GM06990 (cell line): ENCODE measurements at regions not wholly inside any gene's neighbourhood (a gene's known extent, or its start where the extent isn't known, plus 50 kb on each side); places are given as distances from the start of the nearest gene placed in this dataset.
"Not testable (repeated sequence)": the region's sequence is repeated elsewhere in the genome, so short reads cannot be mapped to it uniquely, and the experiment has no call there.

ENCODE experiments used
- DNase-seq: peaks from one replicate; pipeline ENCODE4 v3.0.0-alpha.2; 2011; ENCODE audit not compliant: insufficient read length; ENCODE audit errors: extremely low read depth
- H3K27me3 ChIP-seq: replicated peaks from 2 replicates; pipeline ENCODE4 v1.6.0; 2011; ENCODE audit warnings: low read length; ENCODE audit not compliant: control insufficient read depth, insufficient read depth
- H3K36me3 ChIP-seq: 2 replicates; pipeline ENCODE4 v1.5.1; 2011; ENCODE audit warnings: low read length; ENCODE audit not compliant: control insufficient read depth, insufficient read depth
- H3K4me3 ChIP-seq: replicated peaks from 2 replicates; pipeline ENCODE4 v1.5.1; 2011; ENCODE audit warnings: low read depth, mild to moderate bottlenecking, control low read depth, low read length
- TF ChIP-seq, protein P1 (sequence below): IDR thresholded peaks from 2 replicates; pipeline ENCODE4 v1.5.1; 2011; ENCODE audit warnings: low read length, control low read depth, mild to moderate bottlenecking, inconsistent platforms; ENCODE audit not compliant: insufficient read depth, poor library complexity, severe bottlenecking

DNA sequence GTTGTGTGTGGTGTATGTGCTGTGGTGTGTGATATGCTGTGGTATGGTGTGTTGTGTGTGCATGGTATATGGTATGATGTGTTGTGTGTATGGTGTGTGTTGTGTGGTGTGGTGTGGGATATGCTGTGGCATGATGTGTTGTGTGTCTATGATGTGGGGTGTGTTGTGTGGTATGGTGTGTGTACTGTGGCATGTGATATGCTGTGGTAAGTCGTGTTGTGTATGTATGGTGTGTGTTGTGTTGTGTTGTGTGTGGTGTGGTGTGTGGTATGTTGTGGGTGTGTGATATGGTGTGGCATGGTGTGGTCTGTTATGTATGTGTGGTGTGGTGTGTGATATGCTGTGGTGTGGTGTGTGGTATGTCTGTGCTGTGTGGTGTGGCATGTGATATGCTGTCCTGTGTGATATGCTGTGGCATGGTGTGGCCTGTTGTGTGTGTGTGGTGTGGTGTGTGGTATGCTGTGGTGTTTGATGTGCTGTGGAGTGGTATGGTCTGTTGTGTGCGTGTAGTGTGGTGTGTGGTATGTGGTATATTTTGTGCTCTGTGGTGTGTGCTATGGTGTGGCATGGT, 318.0 kb downstream of the PTPRU start:
- TF ChIP-seq, protein P1, sequence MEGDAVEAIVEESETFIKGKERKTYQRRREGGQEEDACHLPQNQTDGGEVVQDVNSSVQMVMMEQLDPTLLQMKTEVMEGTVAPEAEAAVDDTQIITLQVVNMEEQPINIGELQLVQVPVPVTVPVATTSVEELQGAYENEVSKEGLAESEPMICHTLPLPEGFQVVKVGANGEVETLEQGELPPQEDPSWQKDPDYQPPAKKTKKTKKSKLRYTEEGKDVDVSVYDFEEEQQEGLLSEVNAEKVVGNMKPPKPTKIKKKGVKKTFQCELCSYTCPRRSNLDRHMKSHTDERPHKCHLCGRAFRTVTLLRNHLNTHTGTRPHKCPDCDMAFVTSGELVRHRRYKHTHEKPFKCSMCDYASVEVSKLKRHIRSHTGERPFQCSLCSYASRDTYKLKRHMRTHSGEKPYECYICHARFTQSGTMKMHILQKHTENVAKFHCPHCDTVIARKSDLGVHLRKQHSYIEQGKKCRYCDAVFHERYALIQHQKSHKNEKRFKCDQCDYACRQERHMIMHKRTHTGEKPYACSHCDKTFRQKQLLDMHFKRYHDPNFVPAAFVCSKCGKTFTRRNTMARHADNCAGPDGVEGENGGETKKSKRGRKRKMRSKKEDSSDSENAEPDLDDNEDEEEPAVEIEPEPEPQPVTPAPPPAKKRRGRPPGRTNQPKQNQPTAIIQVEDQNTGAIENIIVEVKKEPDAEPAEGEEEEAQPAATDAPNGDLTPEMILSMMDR, result no peak
- no peak for DNase-seq

DNA sequence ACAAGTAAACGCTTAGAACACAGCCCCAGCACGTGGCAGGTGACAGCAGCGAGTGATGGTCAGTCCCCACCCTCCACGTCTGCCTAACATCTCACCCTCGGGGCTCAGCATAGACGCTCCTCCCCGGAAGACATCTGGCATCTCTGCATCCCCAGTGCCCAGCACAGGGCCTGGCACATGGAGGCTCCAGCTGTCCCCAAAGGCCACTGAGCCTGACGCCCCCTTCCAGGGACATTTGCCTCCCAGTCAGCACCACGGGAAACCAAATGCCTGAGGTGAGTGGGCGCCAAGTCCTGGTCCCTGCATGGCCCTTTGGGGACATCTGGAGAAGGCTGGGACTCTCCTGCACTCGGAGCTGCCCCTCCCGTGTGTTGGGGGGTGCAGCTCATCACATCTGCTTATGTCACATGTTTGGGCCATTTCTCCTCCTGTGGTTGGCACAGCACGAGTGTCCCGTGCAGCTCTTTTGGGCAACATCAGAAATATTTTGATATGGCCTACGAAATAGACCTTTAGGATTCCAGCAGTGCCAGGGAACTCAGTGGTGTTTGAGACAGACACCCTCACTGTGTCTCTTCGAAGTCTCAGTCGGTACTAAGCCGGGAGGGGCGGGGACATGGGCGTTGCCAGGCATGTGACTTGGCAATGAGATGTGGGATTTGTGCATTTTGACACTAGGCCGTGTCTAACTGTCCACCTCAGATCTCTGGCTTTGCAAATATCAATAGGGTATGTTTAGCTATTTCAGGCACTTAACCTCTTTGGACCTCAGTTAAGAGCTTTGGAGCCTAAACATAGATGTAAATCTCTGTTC, 315.0 kb downstream of the PTPRU start:
- H3K4me3 ChIP-seq, result no peak overlapping the region
- TF ChIP-seq, protein P1, result no peak
- no peak for DNase-seq
- H3K36me3 ChIP-seq, result no peaks in the 10 kb centered on the region
- no peaks in the 10 kb centered on the region; the same call in 1 of the 2 replicates for H3K27me3 ChIP-seq

More for the DNA sequence above, 318.0 kb downstream of the PTPRU start:
- Histone ChIP-seq H3K36me3 (no peaks in the 10 kb centered on the region), H3K27me3 (peaks cover 3% of the 10 kb centered on the region), H3K4me3 (no peak overlapping the region)

DNA sequence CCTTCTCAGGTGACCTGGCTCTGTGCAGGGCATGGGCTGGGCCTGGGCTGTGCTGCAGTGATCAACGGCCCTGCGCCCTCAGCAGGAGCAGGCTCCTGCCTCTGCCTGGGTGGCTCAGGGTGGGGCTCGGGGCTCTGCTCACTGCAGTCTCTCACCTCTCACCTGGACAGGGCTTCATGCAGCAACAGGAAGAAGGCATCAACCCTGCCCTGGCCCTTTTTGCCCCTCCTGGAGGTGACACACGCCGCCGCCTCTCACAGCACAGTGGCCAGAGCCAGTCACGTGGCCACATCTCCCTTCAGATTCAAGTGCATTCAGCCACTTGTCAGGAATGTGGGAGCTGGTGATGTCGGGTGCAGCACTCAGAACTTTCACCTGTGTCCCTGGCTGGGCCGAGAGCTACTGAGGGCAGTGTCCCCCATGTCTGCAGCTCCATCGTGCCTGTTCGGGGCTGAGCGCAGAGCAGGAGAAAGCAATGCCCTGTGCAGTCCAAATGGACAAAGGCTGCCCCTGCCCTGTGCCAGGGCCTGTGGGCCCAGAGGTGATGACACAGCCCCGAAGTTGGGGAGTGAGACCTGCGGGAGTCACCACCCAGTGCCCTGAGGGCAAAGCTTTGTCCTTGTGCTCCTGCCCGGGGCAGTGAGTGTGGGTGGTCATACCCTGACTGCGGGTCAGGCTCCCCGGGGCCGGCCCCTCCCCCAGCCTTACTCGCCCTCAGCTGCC, 314.0 kb downstream of the PTPRU start:
- no peak overlapping the region for H3K4me3 ChIP-seq
- DNase-seq, result no peak
- no peaks in the 10 kb centered on the region; the same call in 1 of the 2 replicates for H3K27me3 ChIP-seq
- H3K36me3 ChIP-seq, result no peaks in the 10 kb centered on the region
- TF ChIP-seq, protein P1, result no peak

GRCh38 chr1:29549728-29550118, 313.4 kb downstream of the PTPRU start:
- not testable (repeated sequence) for H3K27me3 ChIP-seq, DNase-seq, H3K4me3 ChIP-seq, H3K36me3 ChIP-seq

GRCh38 chr1:29549001-29549400, 312.7 kb downstream of the PTPRU start:
- TF ChIP-seq, protein P1, result no peak
- Histone ChIP-seq H3K27me3 (no peaks in the 10 kb centered on the region; the same call in none of the 2 replicates), H3K4me3 (no peak overlapping the region), H3K36me3 (no peaks in the 10 kb centered on the region)
- DNase-seq, result no peak

DNA sequence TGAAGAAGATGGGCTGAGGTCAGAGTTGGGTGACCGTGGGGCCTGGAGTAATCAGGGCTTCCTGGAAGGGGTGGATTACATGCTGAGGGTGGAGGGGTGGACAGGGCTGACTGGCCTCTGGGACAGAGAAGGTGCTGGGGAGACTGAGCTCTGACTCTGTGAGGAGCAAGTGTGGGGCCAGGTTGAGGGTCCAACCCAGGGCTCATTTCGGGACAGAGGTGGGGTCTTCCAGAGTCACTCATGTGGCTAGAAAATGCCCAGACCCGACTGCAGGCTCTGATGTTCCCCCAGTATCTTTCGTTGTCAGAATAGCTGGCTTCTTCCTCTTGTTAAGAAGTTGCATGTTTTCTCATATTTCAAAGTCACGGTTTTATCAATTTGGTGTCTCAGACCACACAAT, 311.8 kb downstream of the PTPRU start:
- no peak overlapping the region for H3K4me3 ChIP-seq
- H3K27me3 ChIP-seq, result no peaks in the 10 kb centered on the region; the same call in none of the 2 replicates
- DNase-seq, result no peak
- TF ChIP-seq, protein P1, result no peak
- no peaks in the 10 kb centered on the region for H3K36me3 ChIP-seq
